ENCODE measurements at regions not wholly inside any gene's neighbourhood (a gene's known extent, or its start where the extent isn't known, plus 50 kb on each side); places are given as distances from the start of the nearest gene placed in this dataset.

DNA sequence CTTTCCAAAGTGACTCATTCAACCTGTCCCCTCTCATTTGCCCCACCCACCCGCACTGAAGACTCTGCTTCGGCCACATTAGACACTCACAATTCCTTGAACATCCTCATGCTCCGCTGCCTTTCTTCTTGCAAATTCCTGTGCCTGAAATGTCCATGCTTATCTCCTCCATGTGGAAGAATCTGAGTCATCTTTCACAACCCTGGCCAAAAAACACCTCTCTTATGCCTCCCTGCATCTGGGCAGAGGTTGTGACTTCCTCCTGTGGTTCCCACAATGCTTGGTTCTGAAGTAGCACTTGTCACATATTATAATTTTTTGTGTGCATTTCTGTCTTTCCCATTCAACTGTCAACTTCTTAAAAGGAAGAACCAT lies 238.6 kb downstream of the ENC1 start:
- peaks cover 0 to 35% (median 12%) of the 10 kb centered on the region in 5 donors for H3K4me1 ChIP-seq (ENCODE audit: control insufficient read depth in 5 of 5, insufficient read depth in 5 of 5, low read length in 5 of 5)
- no peak overlapping the region for H3K9ac ChIP-seq (ENCODE audit: low read length in 5 of 5)
- H3K9me3 ChIP-seq (ENCODE audit: control insufficient read depth in 5 of 5, low read length in 5 of 5): peaks cover 0 to 5% (median 0%) of the 10 kb centered on the region in 5 donors
- H3K27ac ChIP-seq (ENCODE audit: low read depth, low read length): no peak overlapping the region
- H3K27me3 ChIP-seq (ENCODE audit: control insufficient read depth in 5 of 5, insufficient read depth in 4 of 5, low read length in 5 of 5): no peaks in the 10 kb centered on the region
- H3K36me3 ChIP-seq (ENCODE audit: control insufficient read depth in 5 of 5, insufficient read depth in 5 of 5, low read length in 5 of 5): no peaks in the 10 kb centered on the region
- H3K4me3 ChIP-seq (ENCODE audit: low read depth in 1 of 5, low read length in 5 of 5): no peak overlapping the region

GRCh38 chr5:74401281-74401945 lies 239.1 kb downstream of the ENC1 start:
- Histone ChIP-seq H3K27me3 (ENCODE audit: control insufficient read depth in 5 of 5, insufficient read depth in 4 of 5, low read length in 5 of 5) (no peaks in the 10 kb centered on the region), H3K9me3 (ENCODE audit: control insufficient read depth in 5 of 5, low read length in 5 of 5) (peaks cover 0 to 5% (median 0%) of the 10 kb centered on the region in 5 donors), H3K4me3 (ENCODE audit: low read depth in 1 of 5, low read length in 5 of 5) (no peak overlapping the region), H3K4me1 (ENCODE audit: control insufficient read depth in 5 of 5, insufficient read depth in 5 of 5, low read length in 5 of 5) (peaks cover 0 to 32% (median 9%) of the 10 kb centered on the region in 5 donors), H3K27ac (ENCODE audit: low read depth, low read length) (no peak overlapping the region), H3K36me3 (ENCODE audit: control insufficient read depth in 5 of 5, insufficient read depth in 5 of 5, low read length in 5 of 5) (no peaks in the 10 kb centered on the region), H3K9ac (ENCODE audit: low read length in 5 of 5) (no peak overlapping the region)

DNA sequence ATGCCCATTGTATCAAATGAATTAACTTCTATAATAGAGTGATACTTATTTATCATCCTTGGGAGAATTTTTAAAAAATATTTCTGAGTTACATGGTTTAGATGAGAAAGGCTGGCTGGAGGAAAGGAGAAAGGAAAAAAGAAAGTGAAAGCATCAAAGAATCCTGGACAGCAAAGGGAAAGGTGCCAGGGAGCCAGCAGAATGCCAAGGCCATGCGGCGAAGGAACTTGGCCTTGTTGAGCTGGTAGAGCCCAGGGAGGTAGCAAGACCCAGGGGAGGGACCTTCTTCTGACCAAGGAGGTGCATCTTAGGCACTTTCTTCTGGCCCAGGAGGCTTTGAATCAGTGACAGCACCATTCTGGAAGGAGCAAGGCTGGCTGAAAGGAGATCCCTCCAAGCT lies 240.5 kb downstream of the ENC1 start:
- peaks cover 0 to 5% (median 0%) of the 10 kb centered on the region in 5 donors for H3K9me3 ChIP-seq (ENCODE audit: control insufficient read depth in 5 of 5, low read length in 5 of 5)
- no peaks in the 10 kb centered on the region for H3K27me3 ChIP-seq (ENCODE audit: control insufficient read depth in 5 of 5, insufficient read depth in 4 of 5, low read length in 5 of 5)
- no peak overlapping the region for H3K27ac ChIP-seq (ENCODE audit: low read depth, low read length)
- no peak overlapping the region for H3K9ac ChIP-seq (ENCODE audit: low read length in 5 of 5)
- H3K4me3 ChIP-seq (ENCODE audit: low read depth in 1 of 5, low read length in 5 of 5): no peak overlapping the region
- H3K36me3 ChIP-seq (ENCODE audit: control insufficient read depth in 5 of 5, insufficient read depth in 5 of 5, low read length in 5 of 5): no peaks in the 10 kb centered on the region
- H3K4me1 ChIP-seq (ENCODE audit: control insufficient read depth in 5 of 5, insufficient read depth in 5 of 5, low read length in 5 of 5): peaks cover 0 to 24% (median 7%) of the 10 kb centered on the region in 5 donors

GRCh38 chr5:74396913-74397622 lies 243.5 kb downstream of the ENC1 start:
- peaks cover 0 to 7% (median 4%) of the 10 kb centered on the region in 5 donors for H3K4me1 ChIP-seq (ENCODE audit: control insufficient read depth in 5 of 5, insufficient read depth in 5 of 5, low read length in 5 of 5)
- no peaks in the 10 kb centered on the region for H3K36me3 ChIP-seq (ENCODE audit: control insufficient read depth in 5 of 5, insufficient read depth in 5 of 5, low read length in 5 of 5)
- H3K27me3 ChIP-seq (ENCODE audit: control insufficient read depth in 5 of 5, insufficient read depth in 4 of 5, low read length in 5 of 5): no peaks in the 10 kb centered on the region
- H3K4me3 ChIP-seq (ENCODE audit: low read depth in 1 of 5, low read length in 5 of 5): no peak overlapping the region
- peaks cover 0 to 5% (median 0%) of the 10 kb centered on the region in 5 donors for H3K9me3 ChIP-seq (ENCODE audit: control insufficient read depth in 5 of 5, low read length in 5 of 5)
- no peak overlapping the region for H3K27ac ChIP-seq (ENCODE audit: low read depth, low read length)
- no peak overlapping the region for H3K9ac ChIP-seq (ENCODE audit: low read length in 5 of 5)

DNA sequence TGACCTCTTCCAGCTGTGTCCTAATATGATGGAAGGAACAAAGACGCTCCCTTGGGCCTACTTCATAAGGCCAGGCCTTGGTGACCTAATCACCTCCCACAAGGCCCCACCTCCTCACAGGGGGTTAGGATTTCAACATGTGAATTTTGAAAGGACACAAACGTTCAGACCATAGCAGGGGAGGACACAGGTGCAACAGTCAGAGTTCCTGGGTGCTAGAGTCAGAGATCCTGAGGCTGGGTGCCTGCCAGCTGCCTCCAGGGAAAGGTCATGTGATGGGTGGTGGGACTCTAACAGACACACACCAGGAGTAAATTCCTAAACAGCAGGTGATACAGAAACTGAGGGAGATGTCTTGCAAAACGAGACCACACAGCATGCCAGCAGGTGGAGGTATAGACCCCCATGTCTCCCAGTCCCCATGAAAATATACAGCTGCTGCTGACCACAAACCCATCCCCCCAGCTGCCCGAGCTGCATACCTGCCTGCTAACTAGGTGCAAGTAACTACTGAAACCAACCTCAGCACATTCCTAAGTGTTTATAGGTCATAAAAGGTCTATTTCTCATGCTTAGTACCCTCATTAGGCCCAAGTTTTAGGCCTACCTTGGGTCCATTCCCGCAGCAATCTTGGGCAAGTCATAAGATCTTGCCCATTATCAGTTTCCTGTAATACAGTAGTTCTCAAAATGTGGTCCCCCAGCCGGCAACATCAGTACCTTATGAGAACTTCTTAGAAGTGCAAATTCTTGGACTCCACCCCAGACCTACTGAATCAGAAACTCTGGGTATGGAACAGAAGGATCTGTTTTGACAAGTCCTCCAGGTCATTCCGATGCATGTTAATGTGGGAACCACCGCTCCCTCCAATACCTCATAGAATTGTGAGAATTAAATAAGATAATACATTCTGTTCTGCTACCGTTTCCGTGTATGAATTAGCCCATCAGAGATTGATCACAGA lies 245.3 kb downstream of the ENC1 start:
- H3K27ac ChIP-seq (ENCODE audit: low read depth, low read length): no peak overlapping the region

DNA sequence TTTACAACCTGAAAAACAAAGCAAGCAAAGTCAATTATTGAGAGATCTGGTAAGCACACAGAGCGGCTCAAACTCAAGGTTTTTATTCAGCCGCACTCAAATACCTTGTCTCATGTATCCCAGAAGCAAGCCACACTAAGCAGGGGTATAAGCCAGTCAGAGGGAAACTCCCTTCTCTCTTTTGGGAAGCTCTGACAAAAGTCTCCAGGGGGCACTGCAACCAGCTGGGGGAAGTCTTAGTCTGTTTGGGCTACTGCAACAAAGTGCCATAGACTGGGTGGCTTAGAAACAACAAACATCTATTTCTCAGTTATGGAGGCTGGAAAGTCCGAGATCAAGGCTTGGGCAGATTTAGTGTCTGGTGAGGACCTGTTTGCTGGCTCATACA lies 246.0 kb downstream of the ENC1 start:
- no peaks in the 10 kb centered on the region for H3K27me3 ChIP-seq (ENCODE audit: control insufficient read depth in 5 of 5, insufficient read depth in 4 of 5, low read length in 5 of 5)
- no peak overlapping the region for H3K9ac ChIP-seq (ENCODE audit: low read length in 5 of 5)
- no peak overlapping the region for H3K4me3 ChIP-seq (ENCODE audit: low read depth in 1 of 5, low read length in 5 of 5)
- H3K4me1 ChIP-seq (ENCODE audit: control insufficient read depth in 5 of 5, insufficient read depth in 5 of 5, low read length in 5 of 5): peaks cover 0 to 5% (median 4%) of the 10 kb centered on the region in 5 donors
- peaks cover 0 to 5% (median 0%) of the 10 kb centered on the region in 5 donors for H3K9me3 ChIP-seq (ENCODE audit: control insufficient read depth in 5 of 5, low read length in 5 of 5)
- H3K36me3 ChIP-seq (ENCODE audit: control insufficient read depth in 5 of 5, insufficient read depth in 5 of 5, low read length in 5 of 5): no peaks in the 10 kb centered on the region
- H3K27ac ChIP-seq (ENCODE audit: low read depth, low read length): no peak overlapping the region

More for the DNA sequence above, 245.3 kb downstream of the ENC1 start:
- Histone ChIP-seq H3K9me3 (ENCODE audit: control insufficient read depth in 5 of 5, low read length in 5 of 5) (peaks cover 0 to 5% (median 0%) of the 10 kb centered on the region in 5 donors), H3K4me1 (ENCODE audit: control insufficient read depth in 5 of 5, insufficient read depth in 5 of 5, low read length in 5 of 5) (peaks cover 0 to 6% (median 4%) of the 10 kb centered on the region in 5 donors), H3K9ac (ENCODE audit: low read length in 5 of 5) (no peak overlapping the region), H3K4me3 (ENCODE audit: low read depth in 1 of 5, low read length in 5 of 5) (no peak overlapping the region), H3K27me3 (ENCODE audit: control insufficient read depth in 5 of 5, insufficient read depth in 4 of 5, low read length in 5 of 5) (no peaks in the 10 kb centered on the region), H3K36me3 (ENCODE audit: control insufficient read depth in 5 of 5, insufficient read depth in 5 of 5, low read length in 5 of 5) (no peaks in the 10 kb centered on the region)

DNA sequence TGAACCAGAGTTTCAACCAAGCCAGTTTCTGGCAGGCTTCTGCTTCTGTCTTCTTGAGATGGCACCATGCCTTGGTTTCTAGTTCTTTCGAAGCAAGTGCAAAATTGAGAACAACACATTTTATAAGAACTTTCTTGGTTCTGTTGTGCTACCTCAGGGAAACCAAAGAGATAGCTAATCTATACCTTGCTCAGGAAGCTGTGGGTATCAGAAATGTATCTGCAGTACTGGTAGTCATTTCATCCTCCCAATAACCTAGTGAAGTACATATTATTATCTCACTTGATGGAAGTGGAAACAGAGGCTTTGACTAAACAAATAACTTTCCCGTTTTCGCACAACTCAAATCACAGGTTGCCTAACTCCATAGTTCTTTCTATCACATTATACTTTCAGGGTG lies 246.6 kb downstream of the ENC1 start:
- no peak overlapping the region for H3K9ac ChIP-seq (ENCODE audit: low read length in 5 of 5)
- H3K4me3 ChIP-seq (ENCODE audit: low read depth in 1 of 5, low read length in 5 of 5): no peak overlapping the region
- H3K9me3 ChIP-seq (ENCODE audit: control insufficient read depth in 5 of 5, low read length in 5 of 5): peaks cover 0 to under 1% (median 0%) of the 10 kb centered on the region in 5 donors
- H3K27me3 ChIP-seq (ENCODE audit: control insufficient read depth in 5 of 5, insufficient read depth in 4 of 5, low read length in 5 of 5): no peaks in the 10 kb centered on the region
- no peak overlapping the region for H3K27ac ChIP-seq (ENCODE audit: low read depth, low read length)
- H3K36me3 ChIP-seq (ENCODE audit: control insufficient read depth in 5 of 5, insufficient read depth in 5 of 5, low read length in 5 of 5): no peaks in the 10 kb centered on the region
- H3K4me1 ChIP-seq (ENCODE audit: control insufficient read depth in 5 of 5, insufficient read depth in 5 of 5, low read length in 5 of 5): peaks cover 0 to 5% (median 4%) of the 10 kb centered on the region in 5 donors

DNA sequence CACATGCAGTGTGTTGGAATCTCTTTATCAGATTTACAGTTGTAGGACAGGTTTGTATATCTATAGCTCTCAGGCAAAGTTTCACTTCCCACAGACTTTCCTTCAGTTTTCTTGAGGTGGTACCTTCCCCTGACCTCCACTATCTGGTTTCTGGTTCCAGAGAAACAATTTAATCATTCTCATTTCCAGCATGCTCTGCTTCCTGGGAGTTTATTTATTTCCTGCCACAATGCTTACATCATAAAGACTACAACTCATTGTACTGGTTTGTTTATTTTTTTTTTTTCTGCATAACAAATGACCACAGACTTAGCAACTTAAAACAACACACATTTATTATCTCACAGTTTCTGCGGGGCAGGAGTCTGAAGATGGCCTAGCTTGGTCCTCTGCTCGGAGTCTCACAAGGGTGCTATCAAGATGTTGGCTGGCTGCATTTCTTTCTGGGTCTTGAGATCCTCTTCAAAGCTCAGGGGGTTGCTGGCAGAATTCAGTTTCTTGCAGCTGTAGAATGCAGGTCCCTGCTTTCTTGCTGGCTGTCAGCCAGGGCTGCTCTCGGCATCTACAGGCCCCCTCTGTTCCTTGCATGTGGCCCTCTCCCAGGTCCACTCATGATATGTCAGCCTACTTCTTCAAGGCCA lies 247.7 kb downstream of the ENC1 start:
- H3K9ac ChIP-seq (ENCODE audit: low read length in 5 of 5): no peak overlapping the region
- peaks cover 0 to 5% (median 4%) of the 10 kb centered on the region in 5 donors for H3K4me1 ChIP-seq (ENCODE audit: control insufficient read depth in 5 of 5, insufficient read depth in 5 of 5, low read length in 5 of 5)
- no peaks in the 10 kb centered on the region for H3K9me3 ChIP-seq (ENCODE audit: control insufficient read depth in 5 of 5, low read length in 5 of 5)
- H3K27ac ChIP-seq (ENCODE audit: low read depth, low read length): no peak overlapping the region
- no peaks in the 10 kb centered on the region for H3K36me3 ChIP-seq (ENCODE audit: control insufficient read depth in 5 of 5, insufficient read depth in 5 of 5, low read length in 5 of 5)
- H3K4me3 ChIP-seq (ENCODE audit: low read depth in 1 of 5, low read length in 5 of 5): no peak overlapping the region
- H3K27me3 ChIP-seq (ENCODE audit: control insufficient read depth in 5 of 5, insufficient read depth in 4 of 5, low read length in 5 of 5): no peaks in the 10 kb centered on the region

- H3K4me3 ChIP-seq (ENCODE audit: low read depth in 1 of 5, low read length in 5 of 5): no peak overlapping the region
Measured at GRCh38 chr5:74391410-74391809, 249.1 kb downstream of the ENC1 start.

More at GRCh38 chr5:74391410-74391809, 249.1 kb downstream of the ENC1 start:
- Histone ChIP-seq H3K27me3 (ENCODE audit: control insufficient read depth in 5 of 5, insufficient read depth in 4 of 5, low read length in 5 of 5) (no peaks in the 10 kb centered on the region), H3K4me1 (ENCODE audit: control insufficient read depth in 5 of 5, insufficient read depth in 5 of 5, low read length in 5 of 5) (peaks cover 0 to 5% (median 4%) of the 10 kb centered on the region in 5 donors), H3K9ac (ENCODE audit: low read length in 5 of 5) (no peak overlapping the region), H3K9me3 (ENCODE audit: control insufficient read depth in 5 of 5, low read length in 5 of 5) (no peaks in the 10 kb centered on the region), H3K36me3 (ENCODE audit: control insufficient read depth in 5 of 5, insufficient read depth in 5 of 5, low read length in 5 of 5) (no peaks in the 10 kb centered on the region), H3K27ac (ENCODE audit: low read depth, low read length) (no peak overlapping the region)

Data from subcutaneous abdominal adipose tissue (tissue), 5 donors.